Duodenal mucosa (tissue), 2 donors: ENCODE measurements at regions not wholly inside any gene's neighbourhood (a gene's known extent, or its start where the extent isn't known, plus 50 kb on each side); places are given as distances from the start of the nearest gene placed in this dataset.

Experiments used
- H3K27ac ChIP-seq: one replicate; pipeline ENCODE4 v1.7.0; 2013; ENCODE audit warnings: low read depth, low read length
- H3K27me3 ChIP-seq, 2 donors: one replicate each; pipeline ENCODE4 v1.7.0; 2013; ENCODE audit warnings: low read length in 2 of 2, control low read depth in 1 of 2; ENCODE audit not compliant: insufficient read depth in 2 of 2, control insufficient read depth in 1 of 2
- H3K36me3 ChIP-seq, 2 donors: one replicate each; pipeline ENCODE4 v1.7.0; 2013; ENCODE audit warnings: low read length in 2 of 2, control low read depth in 1 of 2; ENCODE audit not compliant: insufficient read depth in 2 of 2, control insufficient read depth in 1 of 2
- H3K4me1 ChIP-seq, 2 donors: one replicate each; pipeline ENCODE4 v1.7.0; 2013; ENCODE audit warnings: low read length in 2 of 2, control low read depth in 1 of 2; ENCODE audit not compliant: insufficient read depth in 2 of 2, control insufficient read depth in 1 of 2
- H3K4me3 ChIP-seq, 2 donors: one replicate each; pipeline ENCODE4 v1.7.0; 2013; ENCODE audit warnings: low read length in 2 of 2, low read depth in 1 of 2
- H3K9ac ChIP-seq, 2 donors: one replicate each; pipeline ENCODE4 v1.7.0; 2013; ENCODE audit warnings: low read length in 2 of 2, low read depth in 1 of 2
- H3K9me3 ChIP-seq, 2 donors: one replicate each; pipeline ENCODE4 v1.7.0; 2013; ENCODE audit warnings: low read length in 2 of 2, control low read depth in 1 of 2; ENCODE audit not compliant: control insufficient read depth in 1 of 2

DNA sequence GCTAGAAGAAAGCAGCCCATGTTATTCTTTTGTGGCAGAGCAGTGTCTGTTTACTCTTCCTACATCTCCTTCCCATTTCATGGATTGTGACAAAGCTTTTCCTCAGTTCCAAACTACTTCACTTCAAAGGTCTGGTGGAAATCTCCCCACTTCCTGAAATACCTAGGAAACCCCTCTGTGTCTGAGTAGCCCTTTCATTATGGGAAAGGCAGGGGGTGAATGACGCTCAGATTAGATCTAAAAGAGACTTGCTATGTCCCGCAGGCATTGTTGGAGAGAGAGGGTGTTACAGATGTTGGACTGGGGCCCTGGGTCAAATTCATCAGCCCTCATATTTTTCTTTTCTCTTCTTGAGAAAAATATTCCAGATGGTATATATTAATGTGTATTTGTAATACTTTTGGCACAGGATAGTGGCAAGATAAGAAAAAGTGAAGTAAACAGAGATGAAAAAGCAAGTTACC lies 675.0 kb downstream of the IRS1 start:
- H3K9me3 ChIP-seq, result no peaks in the 10 kb centered on the region
- no peak overlapping the region for H3K27ac ChIP-seq
- no peaks in the 10 kb centered on the region for H3K36me3 ChIP-seq
- H3K27me3 ChIP-seq, result no peaks in the 10 kb centered on the region
- H3K9ac ChIP-seq, result no peak overlapping the region
- H3K4me3 ChIP-seq, result no peak overlapping the region
- no peaks in the 10 kb centered on the region for H3K4me1 ChIP-seq

DNA sequence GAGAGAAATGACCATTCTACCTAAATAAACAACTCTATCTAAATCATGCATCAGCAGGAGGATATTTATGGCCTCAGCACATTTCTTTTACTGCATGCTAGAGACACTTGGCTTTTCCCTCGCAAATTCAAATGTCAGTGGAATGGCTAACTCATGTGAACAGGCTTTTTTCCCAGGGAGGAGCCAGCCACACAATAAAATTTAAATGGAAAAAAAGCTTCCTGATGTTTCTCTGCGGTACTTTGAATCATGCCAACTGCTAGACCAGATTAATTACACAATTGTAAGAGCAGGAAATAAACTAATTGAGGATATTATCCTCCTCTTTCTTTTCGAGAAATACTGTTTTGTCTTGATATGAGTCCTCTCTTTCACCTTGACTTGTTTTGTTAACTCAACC lies 676.3 kb downstream of the IRS1 start:
- no peak overlapping the region for H3K9ac ChIP-seq

GRCh38 chr2:226122041-226122440 lies 677.6 kb downstream of the IRS1 start:
- H3K27ac ChIP-seq, result no peak overlapping the region
- no peaks in the 10 kb centered on the region for H3K27me3 ChIP-seq
- H3K9ac ChIP-seq, result no peak overlapping the region
- no peak overlapping the region for H3K4me3 ChIP-seq
- H3K36me3 ChIP-seq, result no peaks in the 10 kb centered on the region
- no peaks in the 10 kb centered on the region for H3K4me1 ChIP-seq
- H3K9me3 ChIP-seq, result no peaks in the 10 kb centered on the region

More for the DNA sequence above, 676.3 kb downstream of the IRS1 start:
- H3K4me3 ChIP-seq, result no peak overlapping the region
- no peaks in the 10 kb centered on the region for H3K4me1 ChIP-seq
- H3K9me3 ChIP-seq, result no peaks in the 10 kb centered on the region
- no peaks in the 10 kb centered on the region for H3K27me3 ChIP-seq
- no peak overlapping the region for H3K27ac ChIP-seq
- H3K36me3 ChIP-seq, result no peaks in the 10 kb centered on the region

GRCh38 chr2:226121046-226121738 lies 678.4 kb downstream of the IRS1 start:
- no peaks in the 10 kb centered on the region for H3K9me3 ChIP-seq
- no peak overlapping the region for H3K4me3 ChIP-seq
- no peak overlapping the region for H3K9ac ChIP-seq
- no peaks in the 10 kb centered on the region for H3K4me1 ChIP-seq
- no peaks in the 10 kb centered on the region for H3K36me3 ChIP-seq
- no peaks in the 10 kb centered on the region for H3K27me3 ChIP-seq
- H3K27ac ChIP-seq, result no peak overlapping the region

DNA sequence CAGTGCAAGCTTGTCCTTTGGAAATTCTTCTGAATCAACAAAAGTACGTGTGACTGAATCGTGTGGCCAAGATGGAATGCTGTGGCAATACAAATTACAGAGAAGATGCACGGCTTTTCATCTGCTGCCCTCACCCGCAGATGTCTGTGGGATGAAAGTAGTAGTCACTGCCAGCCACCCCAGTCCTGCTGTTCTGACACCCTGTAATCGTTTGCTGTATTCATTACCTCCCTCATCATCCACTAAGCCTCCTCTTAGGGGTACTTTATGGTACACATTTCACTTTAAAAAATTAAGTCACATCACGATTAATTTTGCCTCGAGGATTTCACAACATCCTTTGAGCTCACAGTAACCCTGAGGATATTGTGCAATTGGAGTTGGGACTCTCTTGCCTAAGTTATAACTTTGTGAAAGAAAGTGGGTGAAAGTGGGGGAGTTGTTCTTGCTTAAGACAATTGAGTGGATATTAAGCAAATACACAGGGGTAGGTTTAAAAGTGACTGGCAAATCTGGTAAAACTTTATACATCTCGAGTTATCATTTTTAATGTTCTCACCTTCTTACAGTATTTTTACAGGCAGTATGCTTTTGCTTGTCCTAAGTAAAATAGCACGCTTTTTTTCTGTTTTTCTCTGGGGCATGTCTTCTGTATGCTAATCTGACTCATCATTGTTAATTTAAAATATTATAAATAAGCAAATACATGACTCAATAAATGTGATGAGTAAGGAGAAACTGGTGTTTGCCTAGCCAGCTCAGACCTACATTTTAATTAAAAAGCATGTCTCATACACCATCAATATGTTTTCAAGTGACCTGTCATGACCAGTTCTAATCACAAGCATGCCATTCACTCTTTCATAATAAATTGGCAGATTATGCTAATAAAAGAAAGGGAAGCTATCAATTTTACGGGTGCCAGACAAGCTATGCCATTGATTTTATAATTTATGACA lies 680.9 kb downstream of the IRS1 start:
- H3K36me3 ChIP-seq, result no peaks in the 10 kb centered on the region
- H3K27ac ChIP-seq, result no peak overlapping the region

GRCh38 chr2:226117510-226118065 lies 682.0 kb downstream of the IRS1 start:
- Histone ChIP-seq H3K4me3 (no peak overlapping the region), H3K27me3 (no peaks in the 10 kb centered on the region), H3K9ac (no peak overlapping the region), H3K9me3 (no peaks in the 10 kb centered on the region), H3K4me1 (no peaks in the 10 kb centered on the region), H3K36me3 (no peaks in the 10 kb centered on the region), H3K27ac (no peak overlapping the region)

More for the DNA sequence above, 680.9 kb downstream of the IRS1 start:
- Histone ChIP-seq H3K27me3 (no peaks in the 10 kb centered on the region), H3K4me3 (no peak overlapping the region), H3K4me1 (no peaks in the 10 kb centered on the region), H3K9me3 (no peaks in the 10 kb centered on the region), H3K9ac (no peak overlapping the region)

- Histone ChIP-seq H3K4me1 (no peaks in the 10 kb centered on the region), H3K36me3 (no peaks in the 10 kb centered on the region), H3K9me3 (no peaks in the 10 kb centered on the region), H3K4me3 (no peak overlapping the region), H3K9ac (no peak overlapping the region), H3K27me3 (no peaks in the 10 kb centered on the region), H3K27ac (no peak overlapping the region)
Measured at GRCh38 chr2:226116346-226116745, 683.3 kb downstream of the IRS1 start.

- Histone ChIP-seq H3K36me3 (no peaks in the 10 kb centered on the region), H3K27ac (no peak overlapping the region), H3K9me3 (no peaks in the 10 kb centered on the region), H3K27me3 (no peaks in the 10 kb centered on the region), H3K4me1 (no peaks in the 10 kb centered on the region), H3K4me3 (no peak overlapping the region), H3K9ac (no peak overlapping the region)
Measured at GRCh38 chr2:226115832-226116200, 683.8 kb downstream of the IRS1 start.

DNA sequence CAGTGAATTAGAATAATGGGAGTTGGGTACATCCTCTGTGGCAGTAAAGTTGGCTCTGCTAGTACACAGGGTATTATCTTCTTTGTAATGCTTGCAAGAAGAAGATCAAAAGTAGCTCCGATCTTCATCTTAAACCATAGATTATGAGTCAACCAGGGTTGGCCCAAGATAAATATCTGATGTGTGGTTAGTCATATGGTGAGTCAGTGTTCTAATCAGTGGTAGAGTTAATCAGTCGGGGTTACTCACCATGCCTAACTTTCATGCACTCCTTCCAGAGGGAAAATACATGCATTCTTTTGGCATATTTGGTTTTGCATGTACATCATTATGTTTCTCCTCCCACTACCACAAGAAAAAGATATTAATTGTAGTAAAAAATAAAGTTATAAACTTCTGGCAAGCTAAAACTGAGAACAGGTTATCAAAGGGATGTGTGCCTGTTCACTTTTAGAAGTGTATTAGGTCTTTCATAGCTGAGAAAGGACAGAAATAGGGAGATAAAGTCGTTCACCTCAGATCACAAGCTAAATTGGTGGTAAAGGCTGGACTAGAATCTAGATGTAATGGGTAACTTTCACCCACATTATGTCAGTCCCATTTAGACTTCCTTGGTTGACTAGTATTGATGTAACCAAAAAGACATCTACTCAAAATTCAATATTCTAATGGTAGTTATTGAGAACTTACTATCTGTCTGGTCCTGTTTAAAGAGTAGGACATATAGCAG lies 684.4 kb downstream of the IRS1 start:
- Histone ChIP-seq H3K4me1 (no peaks in the 10 kb centered on the region), H3K9ac (no peak overlapping the region), H3K27ac (no peak overlapping the region), H3K9me3 (no peaks in the 10 kb centered on the region), H3K4me3 (no peak overlapping the region), H3K36me3 (no peaks in the 10 kb centered on the region), H3K27me3 (no peaks in the 10 kb centered on the region)
